ENCODE measurements at regions not wholly inside any gene's neighbourhood (a gene's known extent, or its start where the extent isn't known, plus 50 kb on each side); places are given as distances from the start of the nearest gene placed in this dataset.

DNA sequence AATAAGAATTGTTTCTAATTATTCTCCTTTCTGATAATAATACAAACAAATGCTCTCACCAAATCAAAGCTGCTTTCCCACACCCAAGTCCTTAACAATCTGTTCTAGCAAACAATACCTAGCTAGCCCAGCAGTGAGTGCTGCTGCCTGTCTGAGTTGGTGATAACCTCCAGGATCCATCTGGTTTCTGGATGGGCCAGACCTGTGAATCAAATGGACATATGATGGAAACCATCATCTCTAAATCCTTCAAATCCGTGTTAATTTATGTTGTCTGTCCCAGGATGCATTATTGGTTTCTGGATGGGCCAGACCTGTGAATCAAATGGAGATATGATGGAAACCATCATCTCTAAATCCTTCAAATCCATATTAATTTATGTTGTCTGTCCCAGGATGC is 1230.0 kb downstream of the AMY1C start:
- TF ChIP-seq, protein P1, sequence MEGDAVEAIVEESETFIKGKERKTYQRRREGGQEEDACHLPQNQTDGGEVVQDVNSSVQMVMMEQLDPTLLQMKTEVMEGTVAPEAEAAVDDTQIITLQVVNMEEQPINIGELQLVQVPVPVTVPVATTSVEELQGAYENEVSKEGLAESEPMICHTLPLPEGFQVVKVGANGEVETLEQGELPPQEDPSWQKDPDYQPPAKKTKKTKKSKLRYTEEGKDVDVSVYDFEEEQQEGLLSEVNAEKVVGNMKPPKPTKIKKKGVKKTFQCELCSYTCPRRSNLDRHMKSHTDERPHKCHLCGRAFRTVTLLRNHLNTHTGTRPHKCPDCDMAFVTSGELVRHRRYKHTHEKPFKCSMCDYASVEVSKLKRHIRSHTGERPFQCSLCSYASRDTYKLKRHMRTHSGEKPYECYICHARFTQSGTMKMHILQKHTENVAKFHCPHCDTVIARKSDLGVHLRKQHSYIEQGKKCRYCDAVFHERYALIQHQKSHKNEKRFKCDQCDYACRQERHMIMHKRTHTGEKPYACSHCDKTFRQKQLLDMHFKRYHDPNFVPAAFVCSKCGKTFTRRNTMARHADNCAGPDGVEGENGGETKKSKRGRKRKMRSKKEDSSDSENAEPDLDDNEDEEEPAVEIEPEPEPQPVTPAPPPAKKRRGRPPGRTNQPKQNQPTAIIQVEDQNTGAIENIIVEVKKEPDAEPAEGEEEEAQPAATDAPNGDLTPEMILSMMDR (IDR thresholded peaks at IDR 0.05; ENCODE audit: low read depth, low read length, missing control alignments), result no peak
- in situ Hi-C loops (cut with HindIII; ENCODE audit: low sequenced_read_pairs), result no loop called here
- DNase-seq (ENCODE audit: low read depth), result no peak
- H3K4me3 ChIP-seq (ENCODE audit: low read depth, low read length), result no peak overlapping the region

DNA sequence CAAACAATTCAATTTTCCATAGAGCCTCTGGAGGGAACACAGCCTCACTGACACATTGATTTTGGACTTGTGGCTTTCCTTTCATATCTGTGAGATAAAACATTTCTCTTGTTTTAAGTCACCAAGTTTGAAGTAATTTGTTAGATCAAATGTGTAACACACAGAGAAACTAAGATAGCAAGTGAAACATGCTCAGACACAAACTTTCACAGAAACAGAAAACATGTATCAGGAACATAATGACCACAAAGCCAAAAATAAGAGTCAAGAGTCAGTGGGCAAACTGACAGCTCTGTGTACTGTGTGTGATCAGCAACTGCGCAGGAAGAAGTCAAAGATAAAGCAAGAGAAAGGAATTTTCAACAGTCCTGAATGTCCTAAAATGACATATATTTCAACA is 1237.5 kb downstream of the AMY1C start:
- TF ChIP-seq, protein P1 (IDR thresholded peaks at IDR 0.05; ENCODE audit: low read depth, low read length, missing control alignments), result no peak
- H3K4me3 ChIP-seq (ENCODE audit: low read depth, low read length), result no peak overlapping the region
- no peak for DNase-seq (ENCODE audit: low read depth)
- in situ Hi-C loops (cut with HindIII; ENCODE audit: low sequenced_read_pairs), result no loop called here

DNA sequence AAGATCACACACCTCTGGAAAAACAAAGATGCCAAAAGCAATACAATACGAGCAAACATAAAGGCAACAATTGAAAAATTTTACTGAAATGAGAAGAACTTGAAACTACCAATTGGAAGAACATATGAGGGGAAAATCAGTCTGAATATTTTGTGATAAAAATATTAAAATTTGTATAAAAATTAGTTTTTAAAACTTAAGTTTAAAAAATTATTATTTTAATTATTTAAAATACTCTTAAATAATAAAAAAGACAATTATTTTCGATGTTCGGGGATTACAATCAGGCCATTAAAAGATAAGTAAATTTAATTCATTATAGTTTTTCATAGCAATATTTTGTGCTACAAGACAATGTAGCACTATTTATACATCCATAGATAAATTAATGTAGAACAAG is 1239.3 kb downstream of the AMY1C start:
- TF ChIP-seq, protein P1 (IDR thresholded peaks at IDR 0.05; ENCODE audit: low read depth, low read length, missing control alignments), result no peak
- H3K4me3 ChIP-seq (ENCODE audit: low read depth, low read length), result no peak overlapping the region
- in situ Hi-C loops (cut with HindIII; ENCODE audit: low sequenced_read_pairs), result no loop called here
- no peak for DNase-seq (ENCODE audit: low read depth)

DNA sequence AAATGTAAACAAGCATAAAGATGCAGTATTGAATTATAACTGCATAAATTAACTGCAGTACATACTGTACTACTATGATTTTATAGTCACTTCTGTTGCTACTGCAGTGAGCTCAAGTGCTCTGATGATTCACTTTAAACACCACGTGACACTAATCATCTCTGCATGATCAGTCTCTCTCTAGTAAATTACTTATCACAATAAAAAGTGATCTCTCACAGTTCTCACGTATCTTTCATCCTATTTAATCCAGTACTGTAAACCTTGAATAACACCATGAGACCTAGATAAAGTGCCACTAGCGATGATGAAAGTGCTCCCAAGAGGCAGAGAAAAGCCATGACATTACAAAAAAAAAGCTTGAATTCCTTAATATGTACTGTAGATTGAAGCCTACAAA is 1242.0 kb downstream of the AMY1C start:
- H3K4me3 ChIP-seq (ENCODE audit: low read depth, low read length), result no peak overlapping the region
- TF ChIP-seq, protein P1 (IDR thresholded peaks at IDR 0.05; ENCODE audit: low read depth, low read length, missing control alignments), result no peak
- DNase-seq (ENCODE audit: low read depth), result no peak
- in situ Hi-C loops (cut with HindIII; ENCODE audit: low sequenced_read_pairs), result no loop called here

DNA sequence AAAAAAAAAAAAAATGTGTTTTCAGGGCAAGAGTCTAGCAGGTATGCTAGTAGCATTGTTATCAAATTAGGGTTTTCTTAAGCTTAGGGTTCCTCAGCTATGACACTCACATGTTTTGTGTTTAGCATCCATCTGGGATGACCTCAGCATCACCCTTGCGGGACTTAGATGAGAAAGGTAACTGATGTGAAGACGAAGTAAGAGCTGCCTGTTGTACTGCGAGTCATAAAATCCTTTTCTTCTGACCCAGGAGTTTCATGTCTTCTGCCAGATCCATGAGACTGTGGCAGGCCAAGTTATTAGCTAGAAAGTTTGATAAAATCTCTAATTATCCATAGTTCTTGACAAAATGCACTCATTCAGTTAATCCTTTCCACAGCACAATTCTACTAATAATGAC is 1251.1 kb downstream of the AMY1C start:
- TF ChIP-seq, protein P1 (IDR thresholded peaks at IDR 0.05; ENCODE audit: low read depth, low read length, missing control alignments), result no peak
- DNase-seq (ENCODE audit: low read depth), result no peak
- H3K4me3 ChIP-seq (ENCODE audit: low read depth, low read length), result no peak overlapping the region
- in situ Hi-C loops (cut with HindIII; ENCODE audit: low sequenced_read_pairs), result no loop called here

DNA sequence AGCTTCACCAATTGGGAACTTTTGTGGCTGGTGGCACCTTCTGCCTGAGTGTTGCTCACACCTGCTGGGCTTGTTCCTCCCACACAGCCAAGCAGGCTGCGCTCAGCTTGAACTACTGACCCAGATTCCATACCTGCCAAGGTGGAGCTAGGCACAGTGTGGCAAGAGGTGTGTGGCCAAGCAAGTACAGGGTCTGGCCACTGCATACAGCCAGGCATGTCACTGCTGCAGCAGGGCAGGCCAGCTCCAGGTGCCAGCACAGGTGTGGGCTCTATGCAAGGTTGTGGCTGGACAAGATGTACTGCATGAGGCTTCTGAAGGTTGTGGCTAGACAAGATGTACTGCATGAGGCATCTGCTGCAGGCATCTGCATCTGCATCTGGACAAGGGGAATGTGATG is 1254.8 kb downstream of the AMY1C start:
- in situ Hi-C loops (cut with HindIII; ENCODE audit: low sequenced_read_pairs), result no loop called here
- no peak for DNase-seq (ENCODE audit: low read depth)
- TF ChIP-seq, protein P1 (IDR thresholded peaks at IDR 0.05; ENCODE audit: low read depth, low read length, missing control alignments), result no peak
- no peak overlapping the region for H3K4me3 ChIP-seq (ENCODE audit: low read depth, low read length)
